ENCODE measurements at regions not wholly inside any gene's neighbourhood (a gene's known extent, or its start where the extent isn't known, plus 50 kb on each side); places are given as distances from the start of the nearest gene placed in this dataset.

- no peak for TF ChIP-seq CTCF (conservative IDR thresholded peaks at IDR 0.05 in 1 of 2, IDR thresholded peaks at IDR 0.05 in 1 of 2; ENCODE audit: low read depth in 1 of 2, low read length in 2 of 2)
- TF ChIP-seq EZH2 (IDR thresholded peaks at IDR 0.05; ENCODE audit: low read length, missing control alignments) = no peak
Measured at GRCh38 chr4:186003746-186004145, 65.2 kb upstream of the TLR3 start.

All from fibroblast of lung (primary cell).